H1 (cell line): ENCODE measurements at regions not wholly inside any gene's neighbourhood (a gene's known extent, or its start where the extent isn't known, plus 50 kb on each side); places are given as distances from the start of the nearest gene placed in this dataset.

Experiments used
- CTCF ChIA-PET: fragments of 300-600 bp; sonication (Branson Sonifier 250); formaldehyde crosslinking; loops from one replicate; lab custom pipeline; 2021; ENCODE audit not compliant: partially characterized antibody; lab: Charles Lee
- POLR2A ChIA-PET: fragments of 300-600 bp; sonication (Branson Sonifier 250); formaldehyde crosslinking; loops from one replicate; lab custom pipeline; 2021; ENCODE audit warnings: inconsistent platforms; ENCODE audit not compliant: partially characterized antibody; lab: Charles Lee
- DNase-seq, 2 experiments: peaks; one replicate each; pipeline versions ENCODE4 v3.0.0 to v3.0.0-alpha.2; 2010 to 2022; ENCODE audit warnings: low spot score in 2 of 2, low read depth in 1 of 2, mixed read lengths in 1 of 2
- FAIRE-seq: peaks from 2 replicates; lab custom pipeline; 2011; peaks lifted over from hg19 to GRCh38; lab: Jason Lieb, UNC
- H2AFZ ChIP-seq: 2 replicates; pipeline ENCODE4 v1.8.1; 2012; ENCODE audit warnings: low read length, inconsistent platforms
- H2AK5ac ChIP-seq: 2 replicates; pipeline ENCODE4 v1.6.1; 2013; ENCODE audit warnings: low read depth, low read length
- H2BK120ac ChIP-seq: replicated peaks from 2 replicates; pipeline ENCODE3; 2013; ENCODE audit warnings: low read depth, low read length, inconsistent platforms
- H2BK12ac ChIP-seq: 2 replicates; pipeline ENCODE4 v1.6.1; 2013; ENCODE audit warnings: low read depth, low read length
- H2BK15ac ChIP-seq: 2 replicates; pipeline ENCODE4 v1.6.1; 2013; ENCODE audit warnings: low read length
- H2BK20ac ChIP-seq: 2 replicates; pipeline ENCODE4 v1.6.1; 2013; ENCODE audit warnings: low read length
- H2BK5ac ChIP-seq: 2 replicates; pipeline ENCODE4 v1.6.1; 2013; ENCODE audit warnings: low read depth, low read length
- H3K14ac ChIP-seq: 2 replicates; pipeline ENCODE4 v1.6.1; 2013; ENCODE audit warnings: inconsistent platforms; ENCODE audit not compliant: insufficient read length
- H3K18ac ChIP-seq: 2 replicates; pipeline ENCODE4 v1.6.1; 2013; ENCODE audit warnings: low read length; ENCODE audit errors: extremely low read depth
- H3K23ac ChIP-seq: 2 replicates; pipeline ENCODE4 v1.6.1; 2013; ENCODE audit warnings: inconsistent platforms; ENCODE audit not compliant: insufficient read length
- H3K23me2 ChIP-seq: 2 replicates; pipeline ENCODE4 v1.6.1; 2013; ENCODE audit warnings: low read depth, low read length
- H3K27ac ChIP-seq: 2 replicates; pipeline ENCODE4 v1.6.1; 2011; ENCODE audit warnings: low read depth, low read length, inconsistent platforms
- H3K27me3 ChIP-seq, 4 experiments: replicated peaks in 1 of 4; 1 replicate in 1 of 4; 2 replicates in 3 of 4; pipeline versions ENCODE4 v1.6.1 to v1.8.1; 2011 to 2013; ENCODE audit warnings: low read length in 3 of 4, mild to moderate bottlenecking in 3 of 4, inconsistent platforms in 2 of 4, mixed read lengths in 2 of 4, moderate library complexity in 1 of 4; ENCODE audit not compliant: control insufficient read depth in 3 of 4, insufficient read depth in 3 of 4; ENCODE audit errors: extremely low read depth in 1 of 4
- H3K36me3 ChIP-seq, 4 experiments: 2 replicates each; pipeline versions ENCODE4 v1.6.1 to v1.8.1; 2011 to 2013; ENCODE audit warnings: mild to moderate bottlenecking in 4 of 4, low read length in 3 of 4, moderate library complexity in 2 of 4, control low read depth in 1 of 4, inconsistent platforms in 1 of 4; ENCODE audit not compliant: insufficient read depth in 4 of 4, control insufficient read depth in 2 of 4
- H3K4ac ChIP-seq: replicated peaks from 2 replicates; pipeline ENCODE3; 2013; ENCODE audit warnings: low read length, low read depth, mixed read lengths, inconsistent platforms; ENCODE audit not compliant: insufficient read length
- H3K4me1 ChIP-seq, 4 experiments: replicated peaks in 1 of 4; 1 replicate in 1 of 4; 2 replicates in 3 of 4; pipeline versions ENCODE4 v1.6.1 to v1.8.1; 2011 to 2013; ENCODE audit warnings: low read length in 3 of 4, inconsistent platforms in 2 of 4, mixed read lengths in 1 of 4; ENCODE audit not compliant: insufficient read depth in 4 of 4, control insufficient read depth in 3 of 4
- H3K4me2 ChIP-seq, 2 experiments: 2 replicates each; pipeline versions ENCODE4 v1.6.1 to v1.8.1; 2011 to 2013; ENCODE audit warnings: low read depth in 2 of 2, low read length in 2 of 2, control low read depth in 1 of 2, inconsistent platforms in 1 of 2, mild to moderate bottlenecking in 1 of 2; ENCODE audit not compliant: insufficient read depth in 1 of 2
- H3K4me3 ChIP-seq, 4 experiments: fragments of 200-600, 300-600 bp in 1 of 4; sonication (generic), shearing (Covaris generic), sonication (Bioruptor Twin) in 1 of 4; 2 replicates each; pipeline versions ENCODE4 v1.5.1 to v1.8.1; 2011 to 2016; ENCODE audit warnings: low read length in 4 of 4, low read depth in 3 of 4, control low read depth in 2 of 4, inconsistent platforms in 2 of 4, mild to moderate bottlenecking in 2 of 4, mixed read lengths in 1 of 4, moderate library complexity in 1 of 4; ENCODE audit not compliant: insufficient read depth in 2 of 4; ENCODE audit errors: extremely low read depth in 1 of 4
- H3K56ac ChIP-seq: replicated peaks from 2 replicates; pipeline ENCODE3; 2013; ENCODE audit warnings: low read depth, mild to moderate bottlenecking, mixed read lengths, low read length, inconsistent platforms; ENCODE audit not compliant: insufficient read length
- H3K79me1 ChIP-seq: 2 replicates; pipeline ENCODE4 v1.6.1; 2013; ENCODE audit warnings: low read depth, low read length, control low read depth
- H3K79me2 ChIP-seq, 2 experiments: 2 replicates each; pipeline versions ENCODE4 v1.6.1 to v1.8.1; 2012 to 2013; ENCODE audit warnings: low read length in 2 of 2, mild to moderate bottlenecking in 2 of 2, inconsistent platforms in 1 of 2; ENCODE audit not compliant: insufficient read depth in 2 of 2, control insufficient read depth in 1 of 2
- H3K9ac ChIP-seq, 4 experiments: replicated peaks in 1 of 4; 1 replicate in 1 of 4; 2 replicates in 3 of 4; pipeline versions ENCODE4 v1.6.1 to v1.8.1; 2011 to 2013; ENCODE audit warnings: low read depth in 3 of 4, low read length in 3 of 4, control low read depth in 2 of 4, mild to moderate bottlenecking in 2 of 4, moderate library complexity in 2 of 4, inconsistent platforms in 1 of 4; ENCODE audit errors: extremely low read depth in 1 of 4
- H3K9me3 ChIP-seq, 2 experiments: 2 replicates each; pipeline versions ENCODE4 v1.6.1 to v1.8.1; 2012 to 2013; ENCODE audit warnings: mild to moderate bottlenecking in 2 of 2, moderate library complexity in 2 of 2, control low read depth in 1 of 2, inconsistent platforms in 1 of 2, low read depth in 1 of 2, low read length in 1 of 2, mixed read lengths in 1 of 2; ENCODE audit not compliant: insufficient read depth in 2 of 2
- H4K20me1 ChIP-seq, 2 experiments: replicated peaks in 1 of 2; 2 replicates each; pipeline versions ENCODE3 to v1.8.1; 2011 to 2013; ENCODE audit warnings: inconsistent platforms in 2 of 2, low read length in 2 of 2, mild to moderate bottlenecking in 1 of 2; ENCODE audit not compliant: insufficient read depth in 2 of 2, control insufficient read depth in 1 of 2
- H4K5ac ChIP-seq: 2 replicates; pipeline ENCODE4 v1.6.1; 2013; ENCODE audit warnings: low read length, low read depth, mixed read lengths, inconsistent platforms; ENCODE audit not compliant: insufficient read length
- H4K8ac ChIP-seq: 2 replicates; pipeline ENCODE4 v1.8.0; 2013; ENCODE audit warnings: mild to moderate bottlenecking, moderate library complexity, low read length, inconsistent platforms; ENCODE audit not compliant: insufficient read depth; ENCODE audit errors: extremely low read depth
- H4K91ac ChIP-seq: replicated peaks from 2 replicates; pipeline ENCODE3; 2013; ENCODE audit warnings: low read length, mixed read lengths, inconsistent platforms; ENCODE audit not compliant: insufficient read length
- BCL11A ChIP-seq, 2 experiments: IDR thresholded peaks; one replicate each; pipeline ENCODE4 v1.6.1; 2011; ENCODE audit warnings: low read depth in 2 of 2, low read length in 2 of 2, mild to moderate bottlenecking in 2 of 2
- CTBP2 ChIP-seq: IDR thresholded peaks from 2 replicates; pipeline ENCODE4 v1.7.0; 2011; ENCODE audit warnings: borderline replicate concordance, mild to moderate bottlenecking, moderate library complexity, mixed read lengths, low read length; ENCODE audit not compliant: insufficient read depth, insufficient read length
- E2F6 ChIP-seq: IDR thresholded peaks from 2 replicates; pipeline ENCODE4 v1.6.1; 2012; ENCODE audit warnings: inconsistent platforms
- EP300 ChIP-seq, 2 experiments: IDR thresholded peaks; 1 replicate in 1 of 2; 2 replicates in 1 of 2; pipeline ENCODE4 v1.6.1; 2011 to 2012; ENCODE audit warnings: low read depth in 2 of 2, low read length in 2 of 2, mild to moderate bottlenecking in 2 of 2, borderline replicate concordance in 1 of 2, inconsistent platforms in 1 of 2, moderate library complexity in 1 of 2
- FOSL1 ChIP-seq: IDR thresholded peaks from 2 replicates; pipeline ENCODE4 v1.6.1; 2011; ENCODE audit warnings: mild to moderate bottlenecking, low read depth, low read length, moderate library complexity; ENCODE audit not compliant: insufficient read depth
- MAFK ChIP-seq: IDR thresholded peaks from 2 replicates; pipeline ENCODE4 v1.6.1; 2012; ENCODE audit warnings: low read depth, mild to moderate bottlenecking, improper control_type of control experiment, low read length
- POLR2AphosphoS5 ChIP-seq: IDR thresholded peaks from 2 replicates; pipeline ENCODE4 v1.6.1; 2011; ENCODE audit warnings: low read depth, low read length
- POU5F1 ChIP-seq: IDR thresholded peaks from 2 replicates; pipeline ENCODE4 v1.6.1; 2011; ENCODE audit warnings: low read depth, mild to moderate bottlenecking, low read length, moderate library complexity
- RFX5 ChIP-seq: IDR thresholded peaks from 2 replicates; pipeline ENCODE4 v1.6.1; 2011; ENCODE audit warnings: low read depth, low read length, improper control_type of control experiment, borderline replicate concordance
- USF2 ChIP-seq: IDR thresholded peaks from 2 replicates; pipeline ENCODE4 v1.6.1; 2011; ENCODE audit warnings: low read length, improper control_type of control experiment
- YY1 ChIP-seq: IDR thresholded peaks from 2 replicates; pipeline ENCODE4 v1.6.1; 2011; ENCODE audit warnings: low read depth, mild to moderate bottlenecking, low read length
- WGBS, 2 experiments: shearing (Covaris generic) in 1 of 2; methylation state at CpG; one replicate each; pipeline versions ENCODE4 v1.1.6 to v1.1.7; 2013 to 2015; ENCODE audit warnings: low lambda C conversion rate in 2 of 2, mixed read lengths in 2 of 2, inconsistent platforms in 1 of 2, low coverage in 1 of 2, missing lambda C conversion rate in 1 of 2; ENCODE audit not compliant: insufficient replicate concordance in 2 of 2, insufficient coverage in 1 of 2, insufficient read length in 1 of 2; ENCODE audit errors: extremely low coverage in 1 of 2, missing lambda C conversion rate in 1 of 2; 5-methylcytosine and 5-hydroxymethylcytosine counted together

GRCh38 chr10:121062115-121062514, 211.0 kb downstream of the WDR11 start:
- Histone ChIP-seq H3K4me2 (no peak overlapping the region), H3K4ac (no peak overlapping the region), H2BK20ac (no peak overlapping the region), H3K18ac (no peak overlapping the region), H3K56ac (no peak overlapping the region), H3K23me2 (no peaks in the 10 kb centered on the region), H2BK12ac (no peak overlapping the region), H2AFZ (no peak overlapping the region), H3K4me3 (no peak overlapping the region), H4K8ac (no peak overlapping the region), H3K27me3 (no peaks in the 10 kb centered on the region)
- CTCF ChIA-PET: interaction anchor here (0.5 to 6.7 kb wide), 6 partner anchors 9 to 674 kb away, joined by 3 to 39 read pairs (median 4); no protein-coding TSS in a partner anchor
- POLR2A ChIA-PET: interaction anchor here (0.9 kb wide), 1 partner anchor 12 kb away, joined by 3 read pairs; no protein-coding TSS in a partner anchor
- TF ChIP-seq BCL11A (IDR thresholded peaks at IDR 0.05; ENCODE audit: low read depth in 2 of 2, low read length in 2 of 2) (no peak), POLR2AphosphoS5 (no peak), EP300 (IDR thresholded peaks at IDR 0.05; ENCODE audit: borderline replicate concordance in 1 of 2, low read depth in 2 of 2, low read length in 2 of 2) (no peak), POU5F1 (no peak), FOSL1 (no peak), USF2 (no peak), CTBP2 (no peak), E2F6 (no peak), RFX5 (no peak), YY1 (no peak), MAFK (no peak)
- TF ChIP-seq, all 59 proteins: peak for 0
- H2BK120ac ChIP-seq: no peak overlapping the region
- H3K9ac ChIP-seq: no peak overlapping the region
- H2AK5ac ChIP-seq: no peak overlapping the region
- no peaks in the 10 kb centered on the region for H3K36me3 ChIP-seq
- no peak overlapping the region for H4K5ac ChIP-seq
- no peaks in the 10 kb centered on the region for H3K4me1 ChIP-seq
- H3K9me3 ChIP-seq: no peaks in the 10 kb centered on the region
- no peaks in the 10 kb centered on the region for H3K79me2 ChIP-seq
- FAIRE-seq: no peak
- DNase-seq: no peak
- H3K79me1 ChIP-seq: no peaks in the 10 kb centered on the region
- no peak overlapping the region for H2BK15ac ChIP-seq
- H3K27ac ChIP-seq: no peak overlapping the region
- WGBS, 2 experiments: 96% methylated on average over 3 of the region's 3 CpGs; no CpG with 5 or more reads in 1 of the 2 experiments
- H3K23ac ChIP-seq: no peak overlapping the region
- H4K91ac ChIP-seq: no peak overlapping the region
- no peaks in the 10 kb centered on the region for H4K20me1 ChIP-seq
- H3K14ac ChIP-seq: no peak overlapping the region
- H2BK5ac ChIP-seq: no peak overlapping the region
